DND-41 (cell line): ENCODE measurements at regions not wholly inside any gene's neighbourhood (a gene's known extent, or its start where the extent isn't known, plus 50 kb on each side); places are given as distances from the start of the nearest gene placed in this dataset.

ENCODE experiments used
- ATAC-seq: fragments of 200-7000 bp; cut with Tn5 transposase; 3 replicates; pipeline ENCODE4 v1.9.1; 2021; ENCODE audit warnings: low read depth; ENCODE audit not compliant: insufficient read depth
- DNase-seq: peaks from one replicate; pipeline ENCODE4 v3.0.0-alpha.2; 2020
- H2AFZ ChIP-seq: 2 replicates; pipeline ENCODE4 v1.6.0; 2012; ENCODE audit warnings: low read depth, low read length
- H3K27ac ChIP-seq: 2 replicates; pipeline ENCODE4 v1.5.1; 2012; ENCODE audit warnings: low read length, inconsistent platforms
- H3K27me3 ChIP-seq: fragments of 200-600 bp; sonication (generic); 2 replicates; pipeline ENCODE4 v1.6.0; 2012; ENCODE audit warnings: low read length, mild to moderate bottlenecking, inconsistent platforms; ENCODE audit not compliant: insufficient read depth, poor library complexity
- H3K36me3 ChIP-seq: 2 replicates; pipeline ENCODE4 v1.5.1; 2012; ENCODE audit warnings: low read length, inconsistent platforms; ENCODE audit not compliant: insufficient read depth
- H3K4me1 ChIP-seq: 2 replicates; pipeline ENCODE4 v1.5.1; 2012; ENCODE audit warnings: mild to moderate bottlenecking, low read length; ENCODE audit not compliant: insufficient read depth
- H3K4me2 ChIP-seq: 2 replicates; pipeline ENCODE4 v1.6.0; 2012; ENCODE audit warnings: mild to moderate bottlenecking, moderate library complexity, low read length, inconsistent platforms; ENCODE audit not compliant: insufficient read depth
- H3K4me3 ChIP-seq, 2 experiments: fragments of 200-600 bp in 1 of 2; shearing (Covaris generic) in 1 of 2; 2 replicates each; pipeline ENCODE4 v1.5.1; 2012 to 2016; ENCODE audit warnings: inconsistent platforms in 2 of 2, low read length in 2 of 2, mild to moderate bottlenecking in 2 of 2, low read depth in 1 of 2, moderate library complexity in 1 of 2
- H3K79me2 ChIP-seq: 2 replicates; pipeline ENCODE4 v1.6.0; 2012; ENCODE audit warnings: low read length, inconsistent platforms; ENCODE audit not compliant: insufficient read depth
- H3K9ac ChIP-seq: 2 replicates; pipeline ENCODE4 v1.6.0; 2012; ENCODE audit warnings: low read depth, mild to moderate bottlenecking, inconsistent platforms, low read length, moderate library complexity
- H3K9me3 ChIP-seq: 2 replicates; pipeline ENCODE4 v1.5.1; 2012; ENCODE audit warnings: low read length, moderate library complexity, mild to moderate bottlenecking, inconsistent platforms; ENCODE audit not compliant: insufficient read depth, severe bottlenecking
- H4K20me1 ChIP-seq: 2 replicates; pipeline ENCODE4 v1.6.0; 2012; ENCODE audit warnings: low read length; ENCODE audit not compliant: insufficient read depth
- CTCF ChIP-seq: IDR thresholded peaks from 2 replicates; pipeline ENCODE4 v1.5.1; 2012; ENCODE audit warnings: borderline replicate concordance, low read length, moderate library complexity, mild to moderate bottlenecking; ENCODE audit not compliant: poor library complexity, severe bottlenecking; ENCODE audit errors: extremely low read depth
- EZH2 ChIP-seq: IDR thresholded peaks from 3 replicates; pipeline ENCODE4 v1.6.1; 2012; ENCODE audit warnings: borderline replicate concordance, low read depth, mild to moderate bottlenecking, moderate library complexity, low read length, inconsistent platforms; ENCODE audit not compliant: severe bottlenecking

- no peak overlapping the region for H2AFZ ChIP-seq
- no peak overlapping the region for H3K4me2 ChIP-seq
- no peak for ATAC-seq
- H3K9ac ChIP-seq = no peak overlapping the region
- no peaks in the 10 kb centered on the region for H4K20me1 ChIP-seq
- DNase-seq = no peak
- no peaks in the 10 kb centered on the region for H3K4me1 ChIP-seq
- no peak overlapping the region for H3K27ac ChIP-seq
- no peak overlapping the region for H3K4me3 ChIP-seq
- H3K36me3 ChIP-seq = no peaks in the 10 kb centered on the region
- H3K9me3 ChIP-seq = no peaks in the 10 kb centered on the region
- H3K79me2 ChIP-seq = no peaks in the 10 kb centered on the region
- TF ChIP-seq CTCF (no peak), EZH2 (no peak)
- no peaks in the 10 kb centered on the region for H3K27me3 ChIP-seq
Observed at GRCh38 chr4:162945713-162946112, 221.0 kb downstream of the NAF1 start.

- H2AFZ ChIP-seq = no peak overlapping the region
- no peak overlapping the region for H3K4me2 ChIP-seq
- no peak overlapping the region for H3K9ac ChIP-seq
- H3K79me2 ChIP-seq = no peaks in the 10 kb centered on the region
- no peaks in the 10 kb centered on the region for H4K20me1 ChIP-seq
- H3K9me3 ChIP-seq = no peaks in the 10 kb centered on the region
- no peak overlapping the region for H3K27ac ChIP-seq
- H3K27me3 ChIP-seq = no peaks in the 10 kb centered on the region
- no peak for ATAC-seq
- no peaks in the 10 kb centered on the region for H3K4me1 ChIP-seq
- no peak overlapping the region for H3K4me3 ChIP-seq
- H3K36me3 ChIP-seq = no peaks in the 10 kb centered on the region
- TF ChIP-seq EZH2 = no peak
- no peak for TF ChIP-seq CTCF
- no peak for DNase-seq
Observed at GRCh38 chr4:162943263-162943662, 223.4 kb downstream of the NAF1 start.

GRCh38 chr4:162938738-162939485, 227.8 kb downstream of the NAF1 start:
- Histone ChIP-seq H3K36me3 (no peaks in the 10 kb centered on the region), H3K9ac (no peak overlapping the region), H2AFZ (no peak overlapping the region), H3K4me3 (no peak overlapping the region), H3K79me2 (no peaks in the 10 kb centered on the region), H3K27me3 (no peaks in the 10 kb centered on the region), H4K20me1 (no peaks in the 10 kb centered on the region), H3K27ac (no peak overlapping the region), H3K4me2 (no peak overlapping the region), H3K4me1 (no peaks in the 10 kb centered on the region), H3K9me3 (no peaks in the 10 kb centered on the region)
- ATAC-seq = no peak
- TF ChIP-seq EZH2 = no peak
- no peak for TF ChIP-seq CTCF
- no peak for DNase-seq

- DNase-seq (no peak), ATAC-seq (no peak)
- Histone ChIP-seq H3K9me3 (no peaks in the 10 kb centered on the region), H4K20me1 (no peaks in the 10 kb centered on the region), H3K4me3 (no peak overlapping the region), H3K4me2 (no peak overlapping the region), H3K27me3 (no peaks in the 10 kb centered on the region), H3K36me3 (no peaks in the 10 kb centered on the region), H3K27ac (no peak overlapping the region), H3K79me2 (no peaks in the 10 kb centered on the region), H2AFZ (no peak overlapping the region), H3K9ac (no peak overlapping the region), H3K4me1 (no peaks in the 10 kb centered on the region)
- TF ChIP-seq EZH2 (no peak), CTCF (no peak)
Observed at GRCh38 chr4:162935214-162935613, 231.5 kb downstream of the NAF1 start.
